ENCODE measurements at regions not wholly inside any gene's neighbourhood (a gene's known extent, or its start where the extent isn't known, plus 50 kb on each side); places are given as distances from the start of the nearest gene placed in this dataset.

GRCh38 chr10:65808687-65809333 is 1117.0 kb upstream of the LRRTM3 start (continued):
- no peak for TF ChIP-seq ZNF462 (CRISPR knock-in tag; IDR thresholded peaks at IDR 0.05)
- TF ChIP-seq STAT1 (IDR thresholded peaks at IDR 0.05; ENCODE audit: unreplicated experiment): no peak
- no peak for TF ChIP-seq ZNF114 (CRISPR knock-in tag; IDR thresholded peaks at IDR 0.05)
- TF ChIP-seq JUNB (IDR thresholded peaks at IDR 0.05; ENCODE audit: unreplicated experiment): no peak
- no peak for TF ChIP-seq EZH2phosphoT487 (IDR thresholded peaks at IDR 0.05; ENCODE audit: unreplicated experiment)
- no peak for TF ChIP-seq EZH2 (IDR thresholded peaks at IDR 0.05; ENCODE audit: low read depth, unreplicated experiment)
- no peak for TF ChIP-seq CREB1 (CRISPR knock-in tag; IDR thresholded peaks at IDR 0.05; ENCODE audit: low read depth)
- no peak for TF ChIP-seq ZNF331 (CRISPR knock-in tag; IDR thresholded peaks at IDR 0.05; ENCODE audit: low read depth)

GRCh38 chr10:65811931-65812525 is 1113.8 kb upstream of the LRRTM3 start:
- Histone ChIP-seq H3K36me3 (ENCODE audit: insufficient read depth) (no peaks in the 10 kb centered on the region), H2AFZ (no peak overlapping the region), H3K4me1 (ENCODE audit: insufficient read depth) (no peaks in the 10 kb centered on the region), H4K20me1 (replicated peaks; ENCODE audit: insufficient read depth) (no peaks in the 10 kb centered on the region), H3F3A (replicated peaks; ENCODE audit: low read depth) (no peaks in the 10 kb centered on the region), H3K27me3 (ENCODE audit: insufficient read depth) (no peaks in the 10 kb centered on the region), H3K9me2 (ENCODE audit: insufficient read depth) (no peaks in the 10 kb centered on the region), H3K4me3 (no peak overlapping the region), H3K27ac (ENCODE audit: low read depth) (no peak overlapping the region), H3K79me2 (replicated peaks; ENCODE audit: insufficient read depth) (no peaks in the 10 kb centered on the region), H3K4me2 (no peak overlapping the region)
- H3K27ac Mint-ChIP-seq: no peak overlapping the region
- no peaks in the 10 kb centered on the region for H3K36me3 Mint-ChIP-seq (ENCODE audit: low read depth)
- H3K27me3 Mint-ChIP-seq (ENCODE audit: insufficient read depth, low read depth, poor library complexity): no peaks in the 10 kb centered on the region
- H3K4me1 Mint-ChIP-seq: peaks cover 8% of the 10 kb centered on the region
- no peak for DNase-seq (ENCODE audit: low spot score)
- H3K9me3 Mint-ChIP-seq: peaks cover 9% of the 10 kb centered on the region; the same call in 2 of the 3 replicates
- no peak overlapping the region for H3K4me3 Mint-ChIP-seq
- no peak for ATAC-seq
- no peak for TF ChIP-seq CTCF (conservative IDR thresholded peaks at IDR 0.05; ENCODE audit: low read depth in 2 of 2)
